Endothelial cell of umbilical vein (primary cell): ENCODE measurements at regions not wholly inside any gene's neighbourhood (a gene's known extent, or its start where the extent isn't known, plus 50 kb on each side); places are given as distances from the start of the nearest gene placed in this dataset.

ENCODE experiments used
- BruUV-seq: library from RNA; stranded (reverse); fragments of 400-500 nt; replicated peaks from 2 replicates; lab custom pipeline; 2021; lab: Mats Ljungman, UMichigan
- CTCF ChIA-PET: fragments of 300-600, 350-600 bp; sonication (Branson Sonifier 250); formaldehyde crosslinking; loops from one replicate; lab custom pipeline; 2021; ENCODE audit warnings: antibody characterized with exemption, inconsistent platforms; lab: Charles Lee
- POLR2A ChIA-PET: fragments of 300-600, 350-600 bp; sonication (Branson Sonifier 250); formaldehyde crosslinking; loops from one replicate; lab custom pipeline; 2021; ENCODE audit warnings: antibody characterized with exemption, inconsistent platforms; lab: Charles Lee
- DNase-seq: peaks from one replicate; pipeline ENCODE4 v3.0.0-alpha.2; 2011; ENCODE audit warnings: low read depth, low spot score
- FAIRE-seq: peaks from 2 replicates; lab custom pipeline; 2011; peaks lifted over from hg19 to GRCh38; lab: Jason Lieb, UNC
- H2AFZ ChIP-seq: 2 replicates; pipeline ENCODE4 v1.6.0; 2012; ENCODE audit warnings: low read depth, low read length, control low read depth, inconsistent platforms
- H3K27ac ChIP-seq: 2 replicates; pipeline ENCODE4 v1.5.1; 2011; ENCODE audit warnings: low read depth, mild to moderate bottlenecking, control low read depth, low read length, moderate library complexity; ENCODE audit not compliant: insufficient read depth
- H3K27me3 ChIP-seq, 2 experiments: 2 replicates each; pipeline versions ENCODE4 v1.6.0 to v1.6.1; 2011; ENCODE audit warnings: low read length in 2 of 2, mixed read lengths in 1 of 2; ENCODE audit not compliant: control insufficient read depth in 2 of 2, insufficient read depth in 2 of 2
- H3K36me3 ChIP-seq, 2 experiments: 2 replicates in 1 of 2; 3 replicates in 1 of 2; pipeline ENCODE4 v1.5.1; 2011; ENCODE audit warnings: low read length in 2 of 2, mild to moderate bottlenecking in 1 of 2, moderate library complexity in 1 of 2; ENCODE audit not compliant: control insufficient read depth in 2 of 2, insufficient read depth in 2 of 2; ENCODE audit errors: extremely low read depth in 1 of 2
- H3K4me1 ChIP-seq: 3 replicates; pipeline ENCODE4 v1.5.1; 2011; ENCODE audit warnings: mild to moderate bottlenecking, low read length; ENCODE audit not compliant: control insufficient read depth, insufficient read depth; ENCODE audit errors: extremely low read depth
- H3K4me2 ChIP-seq: 2 replicates; pipeline ENCODE4 v1.6.1; 2011; ENCODE audit warnings: low read length, control low read depth, mixed read lengths; ENCODE audit not compliant: insufficient read depth
- H3K4me3 ChIP-seq, 3 experiments: fragments of 200-600 bp in 1 of 3; sonication (generic), shearing (Covaris generic) in 1 of 3; replicated peaks in 1 of 3; 2 replicates each; pipeline ENCODE4 v1.5.1; 2011 to 2016; ENCODE audit warnings: control low read depth in 3 of 3, low read length in 3 of 3, mild to moderate bottlenecking in 2 of 3, inconsistent platforms in 1 of 3, low read depth in 1 of 3, moderate library complexity in 1 of 3; ENCODE audit not compliant: insufficient read depth in 1 of 3
- H3K79me2 ChIP-seq: 2 replicates; pipeline ENCODE4 v1.6.0; 2012; ENCODE audit warnings: low read length, inconsistent platforms; ENCODE audit not compliant: control insufficient read depth, insufficient read depth
- H3K9ac ChIP-seq: replicated peaks from 2 replicates; pipeline ENCODE3; 2011; ENCODE audit warnings: low read length, control low read depth; ENCODE audit not compliant: insufficient read depth; ENCODE audit errors: extremely low read depth
- H3K9me1 ChIP-seq: replicated peaks from 3 replicates; pipeline ENCODE4 v1.6.0; 2011; ENCODE audit warnings: mild to moderate bottlenecking, low read length; ENCODE audit not compliant: control insufficient read depth, insufficient read depth; ENCODE audit errors: extremely low read depth
- H3K9me3 ChIP-seq: replicated peaks from 2 replicates; pipeline ENCODE4 v1.5.1; 2012; ENCODE audit warnings: low read length, inconsistent platforms; ENCODE audit not compliant: control insufficient read depth, insufficient read depth
- H4K20me1 ChIP-seq: replicated peaks from 2 replicates; pipeline ENCODE3; 2011; ENCODE audit warnings: mild to moderate bottlenecking, low read length; ENCODE audit not compliant: control insufficient read depth, insufficient read depth; ENCODE audit errors: extremely low read depth
- CTCF ChIP-seq, 2 donors: IDR thresholded peaks; 1 replicate in 1 of 2; 2 replicates in 1 of 2; pipeline ENCODE4 v1.5.1; 2011; ENCODE audit warnings: low read length in 2 of 2, mild to moderate bottlenecking in 2 of 2, moderate library complexity in 2 of 2, control low read depth in 1 of 2, inconsistent platforms in 1 of 2, low read depth in 1 of 2; ENCODE audit not compliant: insufficient read depth in 1 of 2; ENCODE audit errors: extremely low read depth in 1 of 2
- EZH2 ChIP-seq: IDR thresholded peaks from 2 replicates; pipeline ENCODE4 v1.6.1; 2012; ENCODE audit warnings: borderline replicate concordance, low read depth, mild to moderate bottlenecking, moderate library complexity, low read length, inconsistent platforms; ENCODE audit not compliant: severe bottlenecking
- FOS ChIP-seq: IDR thresholded peaks from 2 replicates; pipeline ENCODE4 v1.6.1; 2011; ENCODE audit warnings: mild to moderate bottlenecking, low read length, moderate library complexity, borderline replicate concordance; ENCODE audit not compliant: insufficient read depth
- GATA2 ChIP-seq: IDR thresholded peaks from 2 replicates; pipeline ENCODE4 v1.7.0; 2011; ENCODE audit warnings: low read depth, mild to moderate bottlenecking, moderate library complexity, mixed read lengths, low read length; ENCODE audit not compliant: insufficient read length, insufficient read depth
- JUN ChIP-seq: IDR thresholded peaks from 2 replicates; pipeline ENCODE4 v1.6.1; 2011; ENCODE audit warnings: borderline replicate concordance, low read depth; ENCODE audit not compliant: insufficient read length, insufficient read depth
- MAX ChIP-seq: IDR thresholded peaks from 2 replicates; pipeline ENCODE4 v1.6.1; 2011; ENCODE audit not compliant: insufficient read depth, insufficient read length
- MYC ChIP-seq: IDR thresholded peaks from one replicate; pipeline ENCODE4 v1.6.1; 2011; ENCODE audit warnings: mild to moderate bottlenecking, low read depth, low read length
- POLR2A ChIP-seq: IDR thresholded peaks from 2 replicates; pipeline ENCODE4 v1.6.1; 2012; ENCODE audit warnings: low read depth, mild to moderate bottlenecking, control low read depth, low read length
- POLR2AphosphoS5 ChIP-seq: IDR thresholded peaks from 2 replicates; pipeline ENCODE4 v1.6.1; 2012; ENCODE audit warnings: low read depth, mild to moderate bottlenecking, control low read depth, low read length, moderate library complexity; ENCODE audit not compliant: insufficient read depth
- dilution Hi-C: fragments of 300-500 bp; cut with MboI; formaldehyde crosslinking; loops from one replicate; pipeline ENCODE4 v1.15.0; 2019; ENCODE audit warnings: low sequenced_read_pairs; ENCODE audit not compliant: extremely low pct_ligation_motif_present
- intact Hi-C: fragments of 100-400 bp; cut with micrococcal nuclease; formaldehyde crosslinking; loops from one replicate; pipeline ENCODE4 v1.10.0; 2022

GRCh38 chr18:34959211-34959829, 81.9 kb upstream of the MAPRE2 start:
- no peak overlapping the region for H3K4me2 ChIP-seq
- ChIA-PET CTCF (interaction anchor here (0.8 kb wide), 1 partner anchor 10 kb away, joined by 3 read pairs; no protein-coding TSS in a partner anchor), POLR2A (no interaction called here)
- no peaks in the 10 kb centered on the region for H3K79me2 ChIP-seq
- no peaks in the 10 kb centered on the region for H3K9me1 ChIP-seq
- no peaks in the 10 kb centered on the region for H3K27me3 ChIP-seq
- H4K20me1 ChIP-seq: no peaks in the 10 kb centered on the region
- H3K4me3 ChIP-seq: no peak overlapping the region
- H3K4me1 ChIP-seq: peaks cover 23% of the 10 kb centered on the region
- H3K27ac ChIP-seq: no peak overlapping the region
- H3K9me3 ChIP-seq: no peaks in the 10 kb centered on the region
- no peak for FAIRE-seq
- H2AFZ ChIP-seq: no peak overlapping the region
- H3K9ac ChIP-seq: no peak overlapping the region
- TF ChIP-seq FOS (no peak), MAX (no peak), EZH2 (no peak), POLR2A (no peak), MYC (no peak), POLR2AphosphoS5 (no peak), CTCF (IDR thresholded peaks at IDR 0.05; ENCODE audit: extremely low read depth in 1 of 2, insufficient read depth in 1 of 2, low read depth in 1 of 2, low read length in 2 of 2) (no peak), GATA2 (no peak), JUN (no peak)
- dilution Hi-C loops: no loop called here
- intact Hi-C loops: no loop called here
- no peak for DNase-seq
- no TSS peak for BruUV-seq
- no peaks in the 10 kb centered on the region for H3K36me3 ChIP-seq
